K562 (cell line): ENCODE measurements at regions not wholly inside any gene's neighbourhood (a gene's known extent, or its start where the extent isn't known, plus 50 kb on each side); places are given as distances from the start of the nearest gene placed in this dataset.

ENCODE experiments used
- ATAC-seq: fragments of 200-7000 bp; cut with Tn5 transposase; 3 replicates; pipeline ENCODE4 v1.9.1; 2020; ENCODE audit warnings: moderate library complexity
- BruUV-seq: library from RNA; stranded (reverse); fragments of 400-500 nt; replicated peaks from 2 replicates; lab custom pipeline; 2021; lab: Mats Ljungman, UMichigan
- CTCF ChIA-PET: fragments of 300-600 bp; formaldehyde crosslinking; extraction: SDS; loops from one replicate; lab custom pipeline; 2021; ENCODE audit warnings: low intra/inter-chr PET ratio; lab: Yijun Ruan, JAX
- POLR2A ChIA-PET: fragments of 300-600, 350-650 bp; sonication (Branson Sonifier 250); formaldehyde crosslinking; extraction: SDS; loops from one replicate; lab custom pipeline; 2021; ENCODE audit warnings: antibody characterized with exemption, inconsistent platforms; lab: Yijun Ruan, JAX
- DNase-seq, 4 experiments: peaks; one replicate each; pipeline versions ENCODE4 v3.0.0 to v3.0.0-alpha.2; 2011 to 2018; ENCODE audit warnings: low spot score in 3 of 4, mixed read lengths in 3 of 4; ENCODE audit errors: extremely low read depth in 1 of 4
- FAIRE-seq: peaks from 2 replicates; lab custom pipeline; 2011; peaks lifted over from hg19 to GRCh38; lab: Jason Lieb, UNC
- H2AFZ ChIP-seq: 2 replicates; pipeline ENCODE4 v1.6.0; 2011; ENCODE audit warnings: low read depth, low read length, control low read depth, inconsistent platforms
- H3K27ac ChIP-seq: fragments of 200-600 bp; 3 replicates; pipeline ENCODE4 v1.8.0; 2011; ENCODE audit warnings: low read depth, mild to moderate bottlenecking, control low read depth, inconsistent platforms, low read length, moderate library complexity, mixed read lengths; ENCODE audit errors: extremely low read depth
- H3K27me3 ChIP-seq, 2 experiments: fragments of 300-600 bp in 1 of 2; 2 replicates in 1 of 2; 3 replicates in 1 of 2; pipeline versions ENCODE4 v1.6.0 to v1.8.0; 2011; ENCODE audit warnings: inconsistent platforms in 2 of 2, low read length in 2 of 2, mild to moderate bottlenecking in 1 of 2, mixed read lengths in 1 of 2, moderate library complexity in 1 of 2; ENCODE audit not compliant: control insufficient read depth in 2 of 2, insufficient read depth in 2 of 2
- H3K36me3 ChIP-seq: fragments of 300-600 bp; 3 replicates; pipeline ENCODE4 v1.8.0; 2011; ENCODE audit warnings: mild to moderate bottlenecking, low read length, inconsistent platforms; ENCODE audit not compliant: control insufficient read depth, insufficient read depth
- H3K4me1 ChIP-seq, 2 experiments: fragments of 200-600 bp in 1 of 2; replicated peaks in 1 of 2; 2 replicates in 1 of 2; 3 replicates in 1 of 2; pipeline versions ENCODE4 v1.5.1 to v1.8.0; 2011; ENCODE audit warnings: inconsistent platforms in 2 of 2, low read length in 2 of 2, mild to moderate bottlenecking in 1 of 2, mixed read lengths in 1 of 2, moderate library complexity in 1 of 2; ENCODE audit not compliant: control insufficient read depth in 2 of 2, insufficient read depth in 2 of 2
- H3K4me2 ChIP-seq: 2 replicates; pipeline ENCODE4 v1.6.1; 2011; ENCODE audit warnings: low read length, control low read depth, inconsistent platforms, mixed read lengths; ENCODE audit not compliant: insufficient read depth
- H3K4me3 ChIP-seq: fragments of 200-600 bp; sonication (generic), shearing (Covaris generic); 2 replicates; pipeline ENCODE4 v1.5.1; 2016; ENCODE audit warnings: control low read depth, inconsistent platforms
- H3K79me2 ChIP-seq: fragments of 200-600 bp; 3 replicates; pipeline ENCODE4 v1.8.0; 2011; ENCODE audit warnings: low read length, inconsistent platforms; ENCODE audit not compliant: control insufficient read depth, insufficient read depth
- H3K9ac ChIP-seq, 2 experiments: 2 replicates each; pipeline versions ENCODE4 v1.6.0 to v1.6.1; 2011; ENCODE audit warnings: low read depth in 2 of 2, low read length in 2 of 2, control low read depth in 1 of 2, inconsistent platforms in 1 of 2, mild to moderate bottlenecking in 1 of 2, mixed read lengths in 1 of 2; ENCODE audit not compliant: insufficient read depth in 1 of 2
- H3K9me1 ChIP-seq: one replicate; pipeline ENCODE4 v1.6.0; 2011; ENCODE audit warnings: inconsistent platforms, mild to moderate bottlenecking, low read length, moderate library complexity; ENCODE audit not compliant: control insufficient read depth, insufficient read depth
- H3K9me3 ChIP-seq: replicated peaks from 2 replicates; pipeline ENCODE4 v1.5.1; 2011; ENCODE audit warnings: low read depth, low read length, inconsistent platforms; ENCODE audit not compliant: control insufficient read depth, insufficient read depth
- H4K20me1 ChIP-seq: replicated peaks from 2 replicates; pipeline ENCODE4 v1.6.1; 2011; ENCODE audit warnings: low read length, inconsistent platforms, mixed read lengths; ENCODE audit not compliant: control insufficient read depth, insufficient read depth
- E4F1 ChIP-seq: fragments of 250-450 bp; sonication (Bioruptor Pico); IDR thresholded peaks from 2 replicates; pipeline ENCODE4 v1.5.0; 2021; ENCODE audit warnings: mild to moderate bottlenecking, borderline replicate concordance
- FOS ChIP-seq: IDR thresholded peaks from 3 replicates; pipeline ENCODE4 v1.6.1; 2011; ENCODE audit not compliant: insufficient read length; ENCODE audit errors: extremely low read depth
- GATAD2B ChIP-seq: fragments of 450-650 bp; IDR thresholded peaks from 2 replicates; pipeline ENCODE4 v1.6.1; 2017; ENCODE audit warnings: mild to moderate bottlenecking, borderline replicate concordance
- ILF3 ChIP-seq: fragments of 450-650 bp; IDR thresholded peaks from 2 replicates; pipeline ENCODE4 v1.6.1; 2018; ENCODE audit warnings: antibody characterized with exemption, mild to moderate bottlenecking, moderate library complexity, borderline replicate concordance
- NFYB ChIP-seq: IDR thresholded peaks from 2 replicates; pipeline ENCODE4 v1.6.1; 2011; ENCODE audit warnings: mild to moderate bottlenecking, moderate library complexity; ENCODE audit not compliant: insufficient read length; ENCODE audit errors: extremely low read depth
- PHB2 ChIP-seq: fragments of 450-650 bp; IDR thresholded peaks from 2 replicates; pipeline ENCODE4 v1.6.1; 2017; ENCODE audit warnings: low read depth
- RFX5 ChIP-seq: IDR thresholded peaks from 2 replicates; pipeline ENCODE4 v1.6.1; 2011; ENCODE audit warnings: low read depth, mild to moderate bottlenecking, improper control_type of control experiment, low read length
- TAF9B ChIP-seq: fragments of 450-650 bp; IDR thresholded peaks from 2 replicates; pipeline ENCODE4 v1.6.1; 2018; ENCODE audit warnings: mild to moderate bottlenecking; ENCODE audit not compliant: partially characterized antibody
- TCFL5 ChIP-seq: fragments of 250-450 bp; sonication (Bioruptor Pico); conservative IDR thresholded peaks from 2 replicates; pipeline ENCODE4 v1.6.1; 2021; ENCODE audit warnings: mild to moderate bottlenecking, moderate library complexity, matching md5 sums
- ZFPM2 ChIP-seq: fragments of 250-450 bp; sonication (Bioruptor Pico); IDR thresholded peaks from 2 replicates; pipeline ENCODE4 v1.5.1; 2022; ENCODE audit warnings: mild to moderate bottlenecking
- ZMIZ1 ChIP-seq, 2 experiments: fragments of 150-350 bp in 1 of 2; IDR thresholded peaks; 2 replicates each; pipeline ENCODE4 v1.6.1; 2012 to 2016; ENCODE audit warnings: low read depth in 2 of 2, low read length in 2 of 2, mild to moderate bottlenecking in 1 of 2, moderate library complexity in 1 of 2
- ZNF23 ChIP-seq: fragments of 250-450 bp; sonication (Bioruptor Pico); IDR thresholded peaks from 2 replicates; pipeline ENCODE4 v1.4.0; 2020; ENCODE audit warnings: mild to moderate bottlenecking
- WGBS: fragments of 100-300 bp; shearing (Covaris generic); methylation state at CpG from one replicate; pipeline ENCODE4 v1.1.6; 2016; ENCODE audit warnings: low coverage, mixed read lengths; ENCODE audit not compliant: insufficient coverage; ENCODE audit errors: missing lambda C conversion rate; 5-methylcytosine and 5-hydroxymethylcytosine counted together
- in situ Hi-C: fragments of 300-500 bp; cut with MboI; formaldehyde crosslinking; loops from 4 replicates; pipeline ENCODE4 v1.15.0; 2018; ENCODE audit warnings: inconsistent platforms, mixed read lengths
- intact Hi-C: fragments of 100-400 bp; cut with micrococcal nuclease; formaldehyde crosslinking; loops from 2 replicates; pipeline ENCODE4 v1.14.2; 2022
- TF ChIP-seq, protein P1 (sequence below): fragments of 250-450 bp; sonication (Bioruptor Pico); IDR thresholded peaks from 2 replicates; pipeline ENCODE4 v1.5.0; 2021

DNA sequence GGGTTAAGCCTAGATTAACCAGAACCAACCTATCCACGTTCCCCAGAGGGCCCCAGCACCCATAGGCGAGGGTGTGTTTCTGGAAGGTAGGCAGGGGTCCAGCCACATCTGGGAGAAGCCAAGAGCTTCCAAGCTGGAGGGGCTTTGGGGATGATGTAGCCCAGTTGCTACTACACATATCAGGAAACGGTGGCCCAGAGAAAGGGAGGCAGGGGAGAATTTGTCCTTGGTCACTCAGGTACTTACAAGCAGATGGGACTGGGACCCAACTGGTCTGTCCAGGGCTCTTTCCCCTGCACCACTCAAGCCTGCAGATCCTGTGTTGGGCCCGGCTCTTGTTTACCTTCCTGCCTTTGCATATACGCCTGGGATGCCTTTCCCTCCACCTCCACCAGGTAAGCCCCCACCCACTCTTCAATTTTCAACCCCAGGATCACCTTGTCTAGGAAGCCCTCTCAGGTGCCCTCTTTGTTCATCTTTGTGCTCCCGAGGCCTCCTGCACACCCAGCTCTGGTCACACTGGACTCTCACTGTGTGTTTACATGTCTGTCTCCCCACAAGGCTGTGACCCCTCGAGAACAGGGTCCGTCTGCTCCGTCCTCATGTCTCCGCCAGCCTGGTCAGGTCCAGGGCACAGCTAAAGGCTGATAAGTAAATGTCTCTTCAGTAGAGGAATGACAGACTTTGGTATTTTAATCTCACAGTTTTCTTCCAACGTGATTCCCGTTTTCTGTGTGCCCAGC is 204.4 kb upstream of the LINGO1 start (continued):
- TF ChIP-seq ILF3 (no peak), TAF9B (no peak), TCFL5 (CRISPR knock-in tag) (no peak), GATAD2B (no peak)

DNA sequence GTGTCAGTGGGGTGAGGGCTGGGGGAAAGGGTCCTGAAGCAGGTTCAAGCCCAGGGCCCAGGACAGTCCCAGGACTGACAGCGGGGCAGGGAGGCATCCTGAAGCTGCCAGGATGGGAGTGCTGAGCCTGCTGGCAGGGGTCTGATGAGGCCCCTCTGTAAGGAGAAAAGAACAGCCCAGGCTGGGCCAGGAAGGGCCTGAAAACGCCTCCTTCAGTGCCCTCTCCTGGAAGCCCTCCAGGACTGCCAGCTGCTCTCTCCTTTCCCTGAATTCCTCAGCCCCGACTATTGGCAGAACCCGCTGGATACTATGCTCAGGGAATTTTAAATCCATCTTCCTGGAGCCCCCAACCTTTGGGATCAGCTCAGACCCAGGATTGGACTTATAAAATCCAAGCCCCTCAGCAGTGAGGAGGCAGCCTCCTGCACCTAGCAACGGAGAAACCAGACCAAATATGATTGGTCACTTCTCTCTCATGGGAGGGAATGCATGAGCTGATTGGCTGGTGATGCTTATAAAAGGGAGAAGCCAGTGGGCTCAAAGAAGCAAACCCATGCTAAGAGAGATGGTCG is 203.5 kb upstream of the LINGO1 start:
- intact Hi-C loops, result no loop called here
- DNase-seq (peak in 3 of 4 experiments; percentile 50 to 86 (median 54)), ATAC-seq (peak; percentile 83), FAIRE-seq (no peak)
- in situ Hi-C loops, result no loop called here
- no TSS peak for BruUV-seq
- Histone ChIP-seq H3K27me3 (peaks cover 30 to 61% of the 10 kb centered on the region in 2 experiments), H3K9me1 (no peaks in the 10 kb centered on the region), H3K4me2 (no peak overlapping the region), H2AFZ (no peak overlapping the region), H3K4me3 (no peak overlapping the region), H3K9me3 (no peaks in the 10 kb centered on the region), H3K79me2 (no peaks in the 10 kb centered on the region), H4K20me1 (peaks cover 17% of the 10 kb centered on the region), H3K36me3 (no peaks in the 10 kb centered on the region), H3K9ac (no peak overlapping the region), H3K27ac (no peak overlapping the region), H3K4me1 (no peaks in the 10 kb centered on the region)
- ChIA-PET CTCF (interaction anchor here (0.6 kb wide), 1 partner anchor 448 kb away, joined by 3 read pairs; no protein-coding TSS in a partner anchor), POLR2A (interaction anchor here (1.3 kb wide), 1 partner anchor 13 kb away, joined by 4 read pairs; no protein-coding TSS in a partner anchor)
- 0% methylated on average over 6 of the region's 6 CpGs for WGBS
- no peak for TF ChIP-seq E4F1 (CRISPR knock-in tag)
- TF ChIP-seq FOS, result peak; percentile 39
- TF ChIP-seq PHB2, result no peak
- no peak for TF ChIP-seq ZMIZ1 (IDR thresholded peaks at IDR 0.05; ENCODE audit: low read depth in 2 of 2, low read length in 2 of 2)
- no peak for TF ChIP-seq ZFPM2 (CRISPR knock-in tag)
- TF ChIP-seq, protein P1, sequence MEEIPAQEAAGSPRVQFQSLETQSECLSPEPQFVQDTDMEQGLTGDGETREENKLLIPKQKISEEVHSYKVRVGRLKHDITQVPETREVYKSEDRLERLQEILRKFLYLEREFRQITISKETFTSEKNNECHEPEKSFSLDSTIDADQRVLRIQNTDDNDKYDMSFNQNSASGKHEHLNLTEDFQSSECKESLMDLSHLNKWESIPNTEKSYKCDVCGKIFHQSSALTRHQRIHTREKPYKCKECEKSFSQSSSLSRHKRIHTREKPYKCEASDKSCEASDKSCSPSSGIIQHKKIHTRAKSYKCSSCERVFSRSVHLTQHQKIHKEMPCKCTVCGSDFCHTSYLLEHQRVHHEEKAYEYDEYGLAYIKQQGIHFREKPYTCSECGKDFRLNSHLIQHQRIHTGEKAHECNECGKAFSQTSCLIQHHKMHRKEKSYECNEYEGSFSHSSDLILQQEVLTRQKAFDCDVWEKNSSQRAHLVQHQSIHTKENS (CRISPR knock-in tag), result no peak
- TF ChIP-seq NFYB, result peak; percentile 11
- TF ChIP-seq RFX5, result peak; percentile 93
- TF ChIP-seq ZNF23 (CRISPR knock-in tag), result no peak
